ENCODE measurements at regions not wholly inside any gene's neighbourhood (a gene's known extent, or its start where the extent isn't known, plus 50 kb on each side); places are given as distances from the start of the nearest gene placed in this dataset.

GRCh38 chr1:221837896-221838295, 96.0 kb upstream of the DUSP10 start:
- no peak for DNase-seq (ENCODE audit: extremely low read depth in 1 of 11, low read depth in 9 of 11, low spot score in 4 of 11)

- DNase-seq (ENCODE audit: extremely low read depth in 1 of 11, low read depth in 9 of 11, low spot score in 4 of 11), result no peak
Measured at GRCh38 chr1:221834698-221835513, 93.0 kb upstream of the DUSP10 start.

GRCh38 chr1:221832617-221833016, 90.7 kb upstream of the DUSP10 start:
- peak in 1 of 11 donors; percentile 11 for DNase-seq (ENCODE audit: extremely low read depth in 1 of 11, low read depth in 9 of 11, low spot score in 4 of 11)

- peak in 3 of 11 donors; percentile 4 to 12 (median 6) for DNase-seq (ENCODE audit: extremely low read depth in 1 of 11, low read depth in 9 of 11, low spot score in 4 of 11)
Measured at GRCh38 chr1:221832151-221832550, 90.3 kb upstream of the DUSP10 start.

GRCh38 chr1:221829327-221830015, 87.6 kb upstream of the DUSP10 start:
- DNase-seq (ENCODE audit: extremely low read depth in 1 of 11, low read depth in 9 of 11, low spot score in 4 of 11), result no peak

- DNase-seq (ENCODE audit: extremely low read depth in 1 of 11, low read depth in 9 of 11, low spot score in 4 of 11), result no peak
Measured at GRCh38 chr1:221827307-221827642, 85.4 kb upstream of the DUSP10 start.

- DNase-seq (ENCODE audit: extremely low read depth in 1 of 11, low read depth in 9 of 11, low spot score in 4 of 11), result no peak
Measured at GRCh38 chr1:221824909-221825308, 83.0 kb upstream of the DUSP10 start.

GRCh38 chr1:221824025-221824424, 82.1 kb upstream of the DUSP10 start:
- DNase-seq (ENCODE audit: extremely low read depth in 1 of 11, low read depth in 9 of 11, low spot score in 4 of 11), result no peak

GRCh38 chr1:221823561-221823960, 81.7 kb upstream of the DUSP10 start:
- DNase-seq (ENCODE audit: extremely low read depth in 1 of 11, low read depth in 9 of 11, low spot score in 4 of 11), result no peak

GRCh38 chr1:221823149-221823548, 81.3 kb upstream of the DUSP10 start:
- DNase-seq (ENCODE audit: extremely low read depth in 1 of 11, low read depth in 9 of 11, low spot score in 4 of 11), result no peak

GRCh38 chr1:221822591-221822990, 80.7 kb upstream of the DUSP10 start:
- DNase-seq (ENCODE audit: extremely low read depth in 1 of 11, low read depth in 9 of 11, low spot score in 4 of 11), result no peak

- no peak for DNase-seq (ENCODE audit: extremely low read depth in 1 of 11, low read depth in 9 of 11, low spot score in 4 of 11)
Measured at GRCh38 chr1:221816899-221817298, 75.0 kb upstream of the DUSP10 start.

- no peak for DNase-seq (ENCODE audit: extremely low read depth in 1 of 11, low read depth in 9 of 11, low spot score in 4 of 11)
Measured at GRCh38 chr1:221815660-221816059, 73.8 kb upstream of the DUSP10 start.

GRCh38 chr1:221813887-221814286, 72.0 kb upstream of the DUSP10 start:
- DNase-seq (ENCODE audit: extremely low read depth in 1 of 11, low read depth in 9 of 11, low spot score in 4 of 11), result no peak

- DNase-seq (ENCODE audit: extremely low read depth in 1 of 11, low read depth in 9 of 11, low spot score in 4 of 11), result no peak
Measured at GRCh38 chr1:221812905-221813597, 71.2 kb upstream of the DUSP10 start.

- no peak for DNase-seq (ENCODE audit: extremely low read depth in 1 of 11, low read depth in 9 of 11, low spot score in 4 of 11)
Measured at GRCh38 chr1:221812088-221812752, 70.3 kb upstream of the DUSP10 start.

GRCh38 chr1:221810406-221810805, 68.5 kb upstream of the DUSP10 start:
- DNase-seq (ENCODE audit: extremely low read depth in 1 of 11, low read depth in 9 of 11, low spot score in 4 of 11), result no peak

GRCh38 chr1:221809091-221810029, 67.5 kb upstream of the DUSP10 start:
- DNase-seq (ENCODE audit: extremely low read depth in 1 of 11, low read depth in 9 of 11, low spot score in 4 of 11), result no peak

GRCh38 chr1:221806984-221807383, 65.1 kb upstream of the DUSP10 start:
- DNase-seq (ENCODE audit: extremely low read depth in 1 of 11, low read depth in 9 of 11, low spot score in 4 of 11), result no peak
